Osteocyte (in vitro differentiated cells): ENCODE measurements at regions not wholly inside any gene's neighbourhood (a gene's known extent, or its start where the extent isn't known, plus 50 kb on each side); places are given as distances from the start of the nearest gene placed in this dataset.

Experiments used
- DNase-seq: peaks from one replicate; pipeline ENCODE4 v3.0.0; 2021; ENCODE audit warnings: mixed read lengths; ENCODE audit not compliant: unreplicated experiment; ENCODE audit errors: extremely low spot score
- H3K27ac Mint-ChIP-seq: one replicate; pipeline ENCODE4 v1.8.0; 2021; ENCODE audit warnings: mild to moderate bottlenecking, mixed read lengths; ENCODE audit not compliant: unreplicated experiment
- H3K27me3 Mint-ChIP-seq: one replicate; pipeline ENCODE4 v1.8.0; 2021; ENCODE audit warnings: mixed read lengths; ENCODE audit not compliant: unreplicated experiment
- H3K36me3 Mint-ChIP-seq: one replicate; pipeline ENCODE4 v1.8.0; 2021; ENCODE audit warnings: mixed read lengths; ENCODE audit not compliant: unreplicated experiment
- H3K4me1 Mint-ChIP-seq: one replicate; pipeline ENCODE4 v1.8.0; 2021; ENCODE audit warnings: mixed read lengths; ENCODE audit not compliant: unreplicated experiment
- H3K4me3 Mint-ChIP-seq: one replicate; pipeline ENCODE4 v1.8.0; 2021; ENCODE audit warnings: mild to moderate bottlenecking, moderate library complexity, mixed read lengths; ENCODE audit not compliant: unreplicated experiment
- H3K9me3 Mint-ChIP-seq: one replicate; pipeline ENCODE4 v1.8.0; 2021; ENCODE audit warnings: mixed read lengths; ENCODE audit not compliant: unreplicated experiment
- TF ChIP-seq, protein P1 (sequence below): fragments of 200-600 bp; sonication (generic); IDR thresholded peaks from 2 replicates; pipeline ENCODE4 v1.5.0; 2021; ENCODE audit warnings: antibody characterized with exemption, mild to moderate bottlenecking, moderate library complexity

DNA sequence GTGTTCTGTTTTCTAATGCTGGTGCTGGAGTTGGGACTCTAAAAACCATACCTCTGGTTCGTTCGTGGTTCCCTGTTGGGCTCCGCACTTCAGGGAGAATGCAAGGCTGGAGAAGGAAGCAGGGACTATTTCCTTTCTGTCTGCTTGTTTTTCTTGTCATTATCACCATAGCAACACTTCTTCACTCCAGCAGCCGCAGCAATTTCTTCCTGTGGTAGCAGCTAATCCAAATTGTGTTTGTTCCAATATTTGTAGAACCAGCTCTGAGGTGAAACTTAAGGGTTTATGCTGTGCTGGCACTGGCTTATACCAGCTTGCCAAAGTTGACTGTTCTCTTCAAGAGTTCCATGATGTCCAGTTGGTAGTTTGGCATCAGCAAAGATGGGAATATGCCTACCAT is 301.4 kb upstream of the SYT4 start:
- no peak for DNase-seq
- H3K27ac Mint-ChIP-seq = no peak overlapping the region
- no peaks in the 10 kb centered on the region for H3K36me3 Mint-ChIP-seq

DNA sequence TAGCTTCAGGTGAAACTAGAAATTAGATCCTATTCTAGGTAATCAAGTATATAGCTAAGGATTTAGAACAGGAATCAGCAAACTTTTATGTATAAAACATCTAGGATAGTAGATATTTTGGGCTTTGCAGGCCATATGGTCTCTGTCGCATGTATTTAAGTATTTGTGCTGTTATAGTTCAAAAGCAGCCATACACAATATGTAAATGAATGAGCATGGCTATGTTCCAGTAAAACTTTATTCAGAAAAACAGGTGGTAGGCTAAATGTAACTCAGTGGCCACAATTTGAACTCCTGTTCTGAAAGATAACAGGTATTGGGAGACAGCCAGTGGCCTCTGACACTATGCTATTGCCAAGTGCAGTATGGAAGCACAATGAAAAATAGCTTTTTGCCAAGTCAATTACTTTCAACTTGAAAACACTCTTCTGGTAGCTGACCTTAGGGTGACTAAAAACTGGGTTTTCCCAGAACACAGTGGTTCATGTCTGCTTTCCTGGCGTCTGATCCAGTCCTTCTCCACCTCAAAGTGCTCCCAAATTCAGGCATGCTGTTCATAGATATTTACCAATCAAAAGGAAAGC is 304.7 kb upstream of the SYT4 start:
- no peaks in the 10 kb centered on the region for H3K4me1 Mint-ChIP-seq
- TF ChIP-seq, protein P1, sequence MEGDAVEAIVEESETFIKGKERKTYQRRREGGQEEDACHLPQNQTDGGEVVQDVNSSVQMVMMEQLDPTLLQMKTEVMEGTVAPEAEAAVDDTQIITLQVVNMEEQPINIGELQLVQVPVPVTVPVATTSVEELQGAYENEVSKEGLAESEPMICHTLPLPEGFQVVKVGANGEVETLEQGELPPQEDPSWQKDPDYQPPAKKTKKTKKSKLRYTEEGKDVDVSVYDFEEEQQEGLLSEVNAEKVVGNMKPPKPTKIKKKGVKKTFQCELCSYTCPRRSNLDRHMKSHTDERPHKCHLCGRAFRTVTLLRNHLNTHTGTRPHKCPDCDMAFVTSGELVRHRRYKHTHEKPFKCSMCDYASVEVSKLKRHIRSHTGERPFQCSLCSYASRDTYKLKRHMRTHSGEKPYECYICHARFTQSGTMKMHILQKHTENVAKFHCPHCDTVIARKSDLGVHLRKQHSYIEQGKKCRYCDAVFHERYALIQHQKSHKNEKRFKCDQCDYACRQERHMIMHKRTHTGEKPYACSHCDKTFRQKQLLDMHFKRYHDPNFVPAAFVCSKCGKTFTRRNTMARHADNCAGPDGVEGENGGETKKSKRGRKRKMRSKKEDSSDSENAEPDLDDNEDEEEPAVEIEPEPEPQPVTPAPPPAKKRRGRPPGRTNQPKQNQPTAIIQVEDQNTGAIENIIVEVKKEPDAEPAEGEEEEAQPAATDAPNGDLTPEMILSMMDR = no peak
- DNase-seq = no peak
- no peak overlapping the region for H3K27ac Mint-ChIP-seq
- no peaks in the 10 kb centered on the region for H3K36me3 Mint-ChIP-seq
- no peak overlapping the region for H3K4me3 Mint-ChIP-seq
- H3K9me3 Mint-ChIP-seq = no peaks in the 10 kb centered on the region
- H3K27me3 Mint-ChIP-seq = peaks cover 33% of the 10 kb centered on the region

More for the DNA sequence above, 301.4 kb upstream of the SYT4 start:
- no peaks in the 10 kb centered on the region for H3K9me3 Mint-ChIP-seq
- H3K4me1 Mint-ChIP-seq = no peaks in the 10 kb centered on the region
- TF ChIP-seq, protein P1 = no peak
- H3K27me3 Mint-ChIP-seq = peaks cover 53% of the 10 kb centered on the region
- H3K4me3 Mint-ChIP-seq = no peak overlapping the region

DNA sequence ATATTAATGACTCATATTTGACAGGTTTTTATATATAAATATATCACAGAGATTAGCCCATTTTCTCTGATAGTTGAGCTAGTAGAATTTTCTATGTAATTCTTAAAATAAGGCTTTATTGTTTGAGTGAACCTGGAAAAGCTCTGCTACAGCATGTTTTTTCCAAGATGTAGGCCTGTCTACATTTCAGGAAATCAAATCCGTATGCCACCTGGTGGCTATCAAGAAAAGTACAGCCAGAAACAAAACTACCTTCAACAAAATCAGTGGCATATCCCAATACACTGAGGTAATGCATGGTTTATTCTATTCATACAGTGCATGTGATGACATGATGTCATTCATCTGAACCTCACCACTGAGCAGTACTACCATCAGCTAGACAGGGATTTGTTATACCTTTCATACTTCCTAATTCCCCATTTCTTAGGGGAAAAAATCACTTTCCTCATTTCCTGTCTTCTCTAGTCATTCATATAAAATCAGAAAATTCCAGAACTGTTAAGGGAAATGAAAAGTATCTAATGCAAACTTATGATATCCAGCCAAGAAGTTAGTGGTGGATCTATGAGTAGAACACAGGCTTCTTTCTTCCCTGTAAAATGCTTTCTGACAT is 310.4 kb upstream of the SYT4 start:
- H3K4me3 Mint-ChIP-seq = no peak overlapping the region
- TF ChIP-seq, protein P1 = peak; percentile 81
- peaks cover 17% of the 10 kb centered on the region for H3K27me3 Mint-ChIP-seq
- H3K9me3 Mint-ChIP-seq = no peaks in the 10 kb centered on the region
- no peaks in the 10 kb centered on the region for H3K36me3 Mint-ChIP-seq
- no peak overlapping the region for H3K27ac Mint-ChIP-seq
- DNase-seq = no peak
- no peaks in the 10 kb centered on the region for H3K4me1 Mint-ChIP-seq

DNA sequence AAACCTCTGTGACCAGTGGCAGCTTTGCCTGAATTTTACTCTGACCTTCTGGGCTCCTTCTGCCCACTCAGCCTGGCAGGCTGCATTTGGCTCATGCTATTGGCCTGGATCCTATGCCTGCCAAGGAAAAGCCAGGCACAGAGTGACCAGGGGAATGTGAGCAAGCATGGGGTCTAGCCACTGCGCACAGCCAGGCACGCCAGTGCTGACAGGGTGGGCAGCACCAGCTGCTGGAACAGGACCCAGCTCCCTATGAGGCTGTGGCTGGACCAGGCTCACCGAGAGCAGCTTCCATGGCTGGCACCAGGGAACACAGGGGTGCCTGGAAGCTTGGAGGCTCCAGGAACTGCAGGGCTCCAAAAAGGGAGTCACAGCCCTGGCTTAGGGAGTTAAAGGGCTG is 311.5 kb upstream of the SYT4 start:
- DNase-seq = no peak

DNA sequence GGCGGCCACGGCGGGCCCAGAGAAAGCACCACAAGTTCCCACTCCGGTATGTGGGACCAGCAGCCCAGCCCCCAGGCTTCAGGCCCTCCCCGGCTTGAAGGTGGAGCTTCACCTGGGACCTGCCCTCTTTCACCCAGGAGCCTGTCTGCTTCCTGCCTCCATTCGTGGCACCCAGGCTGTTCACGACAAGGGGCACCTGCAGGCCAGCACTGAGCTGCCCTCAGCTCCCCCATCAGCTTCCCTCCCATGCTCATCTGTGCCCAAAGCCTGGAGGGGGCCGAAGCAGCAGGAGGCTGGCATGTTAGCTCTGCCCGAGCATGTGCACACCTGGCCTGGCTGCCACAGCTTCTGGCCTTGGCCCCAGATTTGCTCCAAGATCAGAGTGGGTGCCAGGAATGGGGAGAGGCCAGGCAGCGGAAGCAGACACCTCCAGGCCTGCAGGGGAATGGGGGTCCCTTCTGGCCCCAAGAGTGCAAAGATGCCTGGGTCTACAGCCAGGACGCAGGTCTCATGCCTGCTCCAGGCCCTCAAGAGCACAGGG is 312.4 kb upstream of the SYT4 start:
- H3K36me3 Mint-ChIP-seq = no peaks in the 10 kb centered on the region
- no peak for DNase-seq
- H3K27ac Mint-ChIP-seq = no peak overlapping the region
- TF ChIP-seq, protein P1 = no peak
- H3K9me3 Mint-ChIP-seq = no peaks in the 10 kb centered on the region
- H3K4me1 Mint-ChIP-seq = no peaks in the 10 kb centered on the region
- H3K27me3 Mint-ChIP-seq = peaks cover 7% of the 10 kb centered on the region
- H3K4me3 Mint-ChIP-seq = no peak overlapping the region

More for the DNA sequence above, 311.5 kb upstream of the SYT4 start:
- Mint-ChIP-seq H3K4me1 (no peaks in the 10 kb centered on the region), H3K4me3 (no peak overlapping the region), H3K27me3 (peaks cover 10% of the 10 kb centered on the region), H3K36me3 (no peaks in the 10 kb centered on the region), H3K27ac (no peak overlapping the region), H3K9me3 (no peaks in the 10 kb centered on the region)
- TF ChIP-seq, protein P1 = no peak
